ENCODE measurements at regions not wholly inside any gene's neighbourhood (a gene's known extent, or its start where the extent isn't known, plus 50 kb on each side); places are given as distances from the start of the nearest gene placed in this dataset.
"Not testable (repeated sequence)": the region's sequence is repeated elsewhere in the genome, so short reads cannot be mapped to it uniquely, and the experiment has no call there.

DNA sequence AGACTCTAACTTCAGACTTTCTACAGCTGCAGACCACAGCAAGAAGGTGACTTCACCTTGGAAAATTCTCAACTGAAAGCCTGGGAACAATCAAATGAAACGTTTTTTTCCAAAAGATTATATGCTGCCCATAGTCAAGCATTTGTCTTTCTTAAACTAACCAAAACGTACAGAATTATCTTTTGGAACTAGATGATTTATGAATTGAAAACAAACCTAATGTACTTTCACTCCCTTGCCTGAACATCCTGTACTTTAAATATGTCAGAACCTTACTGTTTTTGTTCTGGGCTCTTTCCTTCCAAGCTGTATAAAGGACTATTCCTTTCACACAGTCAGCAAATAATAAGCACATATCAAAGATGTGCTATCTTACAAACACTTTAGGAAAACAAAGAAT is 62.4 kb upstream of the TNFAIP3 start:
- no peak for DNase-seq

DNA sequence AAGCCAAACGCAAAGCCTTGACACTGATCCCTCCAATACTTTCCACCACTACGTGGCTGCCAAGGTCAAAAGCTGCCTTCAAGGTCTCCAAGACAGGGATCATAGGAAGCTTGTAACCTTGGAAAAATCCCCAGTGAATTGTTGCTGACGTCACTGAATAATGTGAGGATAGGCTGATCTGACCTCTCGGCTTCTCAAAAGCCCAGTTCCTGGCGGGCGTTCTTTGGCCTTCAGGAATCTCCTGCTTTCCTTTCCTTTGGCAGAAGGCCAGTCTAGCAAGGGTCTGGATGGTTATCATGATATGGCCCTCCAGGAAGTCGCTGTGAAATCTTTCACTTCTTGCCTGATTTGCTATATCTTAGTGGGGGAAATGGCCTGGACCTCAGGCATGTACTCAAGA is 61.4 kb upstream of the TNFAIP3 start:
- DNase-seq, result no peak

DNA sequence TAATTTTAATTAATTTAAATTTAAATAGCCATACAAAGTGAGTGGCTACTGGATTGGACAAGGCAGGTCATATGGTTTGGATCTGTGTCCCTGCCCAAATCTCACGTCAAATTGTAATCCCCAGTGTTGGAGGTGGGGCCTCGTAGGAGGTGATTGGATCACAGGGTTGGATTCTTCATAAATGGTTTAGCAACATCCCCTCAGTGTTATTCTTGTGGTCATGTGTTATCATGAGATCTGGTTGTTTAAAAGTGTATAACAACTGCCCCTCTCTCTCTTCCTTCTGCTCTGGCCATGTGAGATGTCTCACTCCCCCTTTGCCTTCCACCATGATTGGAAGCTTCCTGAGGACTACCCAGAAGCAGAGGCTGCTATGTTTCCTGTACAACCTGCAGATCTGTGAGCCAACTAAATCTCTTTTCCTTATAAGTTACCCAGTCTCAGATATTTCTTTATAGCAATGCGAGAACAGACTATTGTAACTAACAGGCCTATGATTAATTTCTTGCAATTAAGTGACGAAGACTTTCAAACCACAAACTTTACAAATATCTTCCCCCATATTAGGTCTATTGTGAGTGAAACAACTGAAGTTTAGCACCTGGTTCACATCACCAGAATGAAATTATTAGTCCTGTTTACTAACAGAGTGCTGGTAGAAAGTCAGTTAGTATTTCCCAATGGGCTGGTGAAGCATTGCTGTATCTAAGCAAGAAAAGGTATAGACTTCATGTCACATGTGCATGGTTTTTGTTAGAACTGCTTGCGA is 60.0 kb upstream of the TNFAIP3 start:
- no peak for DNase-seq

DNA sequence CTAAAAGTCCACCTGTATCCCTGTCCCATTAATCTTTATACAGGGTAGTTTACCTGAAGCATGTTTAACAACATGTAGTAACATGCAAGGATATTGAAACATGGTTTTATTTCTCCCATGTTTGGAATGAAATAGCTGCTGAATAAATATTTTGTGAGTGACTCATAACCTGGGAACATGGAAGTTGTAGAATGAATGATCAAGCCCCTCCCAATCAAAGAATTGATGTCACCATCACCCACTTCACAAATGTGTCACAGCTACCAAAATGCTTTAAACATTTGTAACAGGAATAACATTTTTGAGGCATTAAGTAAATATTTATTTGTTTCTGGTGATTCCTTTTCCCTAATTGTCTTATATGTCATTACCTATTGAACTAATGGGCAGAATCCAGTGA is 58.9 kb upstream of the TNFAIP3 start:
- DNase-seq, result no peak

DNA sequence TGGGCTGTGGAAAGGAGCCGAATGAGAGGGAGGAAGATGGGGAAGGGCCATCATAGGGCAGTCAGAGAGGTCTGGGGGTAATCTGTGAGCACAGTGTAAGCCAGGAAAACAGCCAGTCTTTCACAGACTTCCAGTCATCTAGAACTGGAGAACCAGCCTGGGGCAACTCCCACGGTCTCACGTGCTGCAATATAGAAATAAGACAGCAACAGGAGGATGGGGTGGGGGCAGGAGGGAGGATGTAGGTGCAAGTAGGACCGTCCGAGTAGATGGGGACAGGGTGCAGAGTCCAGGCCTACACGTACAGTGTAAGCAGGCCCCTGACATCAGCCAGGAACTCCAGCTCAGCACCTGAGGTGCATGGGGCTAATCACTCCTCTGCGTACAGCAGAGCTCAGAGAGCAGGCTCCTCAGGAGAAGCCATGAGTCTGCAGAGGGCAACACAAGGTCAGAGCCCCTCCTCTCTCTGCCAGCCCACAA is 58.2 kb upstream of the TNFAIP3 start:
- no peak for DNase-seq

DNA sequence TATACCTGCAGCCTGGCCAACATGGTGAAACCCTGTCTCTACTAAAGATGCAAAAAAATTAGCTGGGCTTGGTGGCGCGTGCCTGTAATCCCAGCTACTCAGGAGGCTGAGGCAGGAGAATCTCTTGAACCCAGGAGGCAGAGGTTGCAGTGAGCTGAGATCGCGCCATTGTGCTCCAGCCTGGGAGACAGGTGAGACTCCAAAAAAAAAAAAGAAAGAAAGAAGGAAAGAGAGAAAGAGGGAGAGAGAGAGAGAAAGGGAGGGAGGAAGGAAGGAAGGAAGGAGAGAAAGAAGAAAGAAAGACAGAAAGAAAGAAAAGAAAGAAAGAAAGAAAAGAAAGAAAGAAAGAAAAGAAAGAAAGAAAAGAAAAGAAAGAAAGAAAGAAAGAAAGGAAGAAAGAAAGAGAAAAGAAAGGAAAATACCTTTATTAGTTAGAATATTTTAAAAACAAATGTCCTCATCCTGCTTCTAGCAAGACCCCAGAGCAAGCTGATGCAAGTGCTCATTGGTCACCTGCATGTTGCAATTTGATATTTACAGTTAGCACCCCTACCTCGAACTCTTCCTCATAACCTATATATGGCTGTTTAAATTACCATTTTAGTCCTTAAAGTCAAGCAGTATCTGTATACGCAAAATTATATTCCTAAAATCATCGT is 57.0 kb upstream of the TNFAIP3 start:
- DNase-seq, result not testable (repeated sequence)

DNA sequence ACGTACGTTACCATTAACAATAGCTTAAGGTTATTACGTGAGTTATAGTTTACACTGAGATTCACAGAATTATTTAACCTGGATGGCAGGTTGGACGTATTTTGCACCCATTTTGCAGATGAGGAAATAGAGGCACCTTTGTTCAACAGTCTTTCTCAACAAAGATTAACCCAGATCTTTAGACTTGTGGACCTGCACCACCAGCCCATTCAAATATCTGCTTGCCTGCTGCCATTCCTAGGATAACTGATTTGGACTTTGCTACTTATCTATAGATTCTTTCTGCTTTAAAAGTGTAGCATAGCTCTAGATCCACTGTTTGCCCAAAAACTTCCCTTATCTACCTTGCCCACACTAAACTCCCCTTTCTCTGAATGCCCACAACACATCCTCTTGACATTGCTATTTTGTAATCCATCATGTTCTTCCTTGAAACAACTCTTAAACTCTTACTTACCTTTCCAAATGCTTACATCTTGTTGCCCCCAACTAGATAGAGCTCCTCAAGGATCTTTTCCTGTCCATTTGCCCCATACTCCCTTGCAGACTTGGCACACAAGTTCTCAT is 56.4 kb upstream of the TNFAIP3 start:
- DNase-seq, result no peak

DNA sequence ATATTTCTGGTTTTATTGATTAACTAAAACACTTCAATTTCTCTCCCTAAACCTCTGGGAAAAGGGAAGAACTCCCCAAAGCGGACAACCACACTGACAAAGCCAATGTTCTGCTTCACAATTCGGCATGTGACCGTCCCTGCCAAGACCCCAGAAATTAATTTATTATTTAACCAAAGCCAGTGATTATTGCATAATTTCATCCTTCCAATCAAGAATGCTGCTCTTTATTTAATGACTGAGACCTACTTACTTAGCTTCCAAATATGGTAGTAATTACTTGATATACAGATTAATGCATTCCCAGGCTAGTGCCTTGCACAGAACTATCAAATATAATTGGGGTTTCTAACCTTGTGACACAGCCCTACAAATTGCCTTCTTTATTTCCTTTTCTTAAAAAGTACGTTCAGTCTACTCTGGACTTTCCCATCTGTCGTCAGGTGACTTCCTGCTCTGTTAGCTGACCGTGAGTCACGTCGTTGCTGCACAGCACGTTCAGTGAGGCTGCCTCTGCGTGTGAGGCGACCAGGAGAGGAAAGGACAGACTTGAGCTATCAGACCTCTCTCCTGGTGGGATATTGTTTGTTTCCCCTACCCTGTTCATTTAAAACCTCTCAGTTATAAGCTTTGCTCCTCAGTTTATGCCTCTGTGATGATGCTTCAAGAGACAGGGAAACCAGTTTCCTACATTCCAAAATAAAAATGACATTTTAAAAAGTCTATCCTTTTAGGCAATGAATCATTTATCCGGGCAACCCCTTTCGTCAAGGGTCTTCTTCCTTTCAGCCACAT is 55.7 kb upstream of the TNFAIP3 start:
- DNase-seq, result no peak

DNA sequence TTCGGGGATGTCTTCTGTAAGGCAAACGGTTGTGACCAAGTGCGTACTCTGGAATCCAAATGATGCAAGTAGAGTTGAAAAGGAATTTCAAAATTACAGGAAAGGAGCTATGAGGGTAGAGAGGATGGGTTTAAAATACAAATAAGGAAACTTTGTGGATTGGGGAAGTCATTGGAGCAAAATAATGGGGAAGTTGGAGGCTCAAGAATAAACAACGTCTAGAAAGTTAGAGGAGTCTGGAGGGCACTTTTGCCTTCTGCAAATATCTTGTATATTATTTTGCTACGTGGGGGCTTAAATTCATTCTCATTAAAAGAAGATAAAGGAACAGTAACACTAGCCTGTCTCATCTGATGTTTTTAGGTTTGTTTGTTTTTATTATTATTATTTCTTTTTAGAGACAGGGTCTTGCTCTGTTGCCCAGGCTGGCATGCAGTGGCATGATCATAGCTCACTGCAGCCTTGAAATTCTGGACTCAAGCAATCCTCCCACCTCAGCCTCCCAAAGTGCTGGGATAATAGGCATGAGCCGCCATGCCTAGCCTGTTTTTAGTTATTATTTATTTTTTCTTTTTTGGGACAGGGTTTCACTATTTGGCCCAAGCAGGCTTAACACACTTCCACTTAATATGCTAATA is 55.0 kb upstream of the TNFAIP3 start:
- no peak for DNase-seq

DNA sequence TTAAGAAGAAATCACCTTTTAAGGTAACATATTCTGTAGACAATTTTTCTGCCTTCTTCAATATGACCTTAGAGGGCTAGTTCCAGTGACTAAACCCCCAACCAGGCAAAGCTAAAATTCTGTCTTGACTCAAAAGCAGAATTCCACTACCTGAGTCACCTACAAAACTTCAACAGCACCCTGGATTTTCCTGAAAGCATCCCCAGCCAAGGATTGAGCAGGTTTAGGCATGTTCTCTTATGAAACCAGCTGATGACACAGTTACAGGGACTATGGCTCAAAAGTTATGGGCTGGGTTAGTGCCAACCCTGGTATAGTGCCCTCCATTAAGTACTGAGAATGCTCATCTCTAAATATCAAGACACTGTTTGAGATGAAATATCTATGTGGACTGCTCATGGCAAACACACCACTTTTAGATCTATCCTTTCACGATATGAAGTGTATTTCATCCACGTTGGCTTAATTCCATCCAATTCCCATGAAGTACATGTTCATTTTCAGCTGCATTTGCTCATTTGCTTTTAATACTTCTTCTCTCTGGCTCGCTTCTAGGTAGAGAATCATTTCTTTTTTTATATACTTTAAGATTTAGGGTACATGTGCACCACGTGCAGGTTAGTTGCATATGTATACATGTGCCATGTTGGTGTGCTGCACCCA is 53.6 kb upstream of the TNFAIP3 start:
- DNase-seq, result no peak

DNA sequence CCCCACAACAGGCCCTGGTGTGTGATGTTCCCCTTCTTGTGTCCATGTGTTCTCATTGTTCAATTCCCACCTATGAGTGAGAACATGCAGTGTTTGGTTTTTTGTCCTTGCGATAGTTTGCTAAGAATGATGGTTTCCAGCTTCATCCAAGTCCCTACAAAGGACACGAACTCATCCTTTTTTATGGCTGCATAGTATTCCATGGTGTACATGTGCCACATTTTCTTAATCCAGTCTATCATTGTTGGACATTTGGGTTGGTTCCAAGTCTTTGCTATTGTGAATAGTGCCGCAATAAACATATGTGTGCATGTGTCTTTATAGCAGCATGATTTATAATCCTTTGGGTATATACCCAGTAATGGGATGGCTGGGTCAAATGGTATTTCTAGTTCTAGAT is 53.0 kb upstream of the TNFAIP3 start:
- not testable (repeated sequence) for DNase-seq

DNA sequence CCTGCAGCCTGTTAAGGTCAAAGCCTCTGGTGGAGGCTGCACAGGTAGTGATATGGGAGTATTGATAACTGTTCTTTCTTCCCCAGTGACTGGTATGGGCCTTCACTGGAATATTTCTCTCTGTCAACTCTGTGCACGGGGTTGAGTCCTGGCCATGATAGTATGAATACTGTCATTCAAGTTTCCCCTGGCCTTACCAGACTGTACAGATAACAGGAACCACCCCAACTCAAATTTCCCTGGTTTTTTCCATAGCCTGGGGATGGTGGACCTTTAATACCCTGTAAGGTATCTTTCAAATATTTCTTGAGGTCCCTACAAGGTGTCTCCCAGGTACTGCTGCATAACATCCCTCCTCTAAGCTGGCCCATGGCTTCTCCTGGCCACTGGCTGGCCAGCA is 51.4 kb upstream of the TNFAIP3 start:
- no peak for DNase-seq

DNA sequence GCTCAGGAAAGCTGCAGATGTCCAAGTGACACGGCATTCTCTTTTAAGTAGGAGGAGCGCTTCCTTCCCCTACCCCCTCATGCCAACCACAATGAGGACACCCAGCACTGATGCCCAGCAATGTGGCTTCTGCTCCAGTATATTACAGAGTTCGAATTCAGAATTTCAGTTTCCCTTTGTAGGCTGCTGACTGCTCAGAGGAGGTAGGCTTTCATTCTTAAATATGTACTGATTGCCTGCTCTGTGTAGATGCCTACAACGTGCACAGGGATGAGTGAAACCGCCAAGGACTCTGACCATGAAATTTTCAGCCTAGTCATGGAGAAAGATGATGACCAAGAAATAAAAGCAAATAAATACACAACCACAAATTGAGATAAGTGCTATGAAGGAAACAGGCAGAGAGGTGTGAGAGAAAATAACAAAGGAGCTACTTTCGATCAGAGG is 50.9 kb upstream of the TNFAIP3 start:
- DNase-seq, result no peak

DNA sequence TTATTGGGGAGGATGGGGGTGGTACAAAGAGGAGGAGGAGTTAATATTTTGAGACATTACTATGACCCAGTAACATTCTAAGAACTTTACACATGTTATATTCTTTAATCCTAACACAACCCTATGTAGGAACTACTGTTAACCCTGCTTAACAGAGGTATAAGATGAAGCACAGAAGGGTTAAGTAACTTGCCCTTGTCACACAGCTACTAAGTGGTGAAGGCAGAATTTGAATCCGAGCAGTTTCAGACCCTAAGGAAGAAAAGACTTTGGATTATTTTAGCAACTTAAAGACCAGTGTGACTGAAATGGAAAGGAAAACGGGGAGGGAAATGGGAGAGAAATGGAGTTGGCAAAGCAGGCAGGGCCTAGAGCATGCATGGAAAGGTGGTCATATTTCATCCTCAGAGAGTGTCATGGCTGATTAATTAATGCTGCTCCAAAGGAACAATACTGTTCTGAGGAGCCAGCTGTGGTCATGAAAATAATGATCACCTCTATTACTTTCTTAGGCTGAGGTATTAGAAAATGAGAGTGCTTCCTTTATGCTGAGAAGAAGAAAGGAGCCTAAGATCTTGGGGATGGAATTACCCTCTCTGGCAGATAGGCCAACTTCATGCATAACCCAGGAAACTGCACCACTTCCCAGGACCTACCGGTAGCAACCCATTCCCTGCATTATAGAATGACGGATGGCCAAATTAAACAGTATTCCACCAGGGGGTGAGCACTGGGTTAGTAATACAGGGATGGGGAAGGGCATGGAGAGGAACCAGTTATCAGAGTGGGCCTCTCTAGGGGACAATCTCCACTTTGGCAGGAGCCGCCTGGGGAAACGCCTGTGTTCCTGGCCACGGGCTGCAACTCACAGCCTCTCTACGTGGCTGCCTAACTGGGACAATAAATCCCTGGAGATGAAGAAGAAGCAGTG is 50.1 kb upstream of the TNFAIP3 start:
- no peak for DNase-seq

Measured in left kidney (tissue), 1 donor.